Astrocyte (in vitro differentiated cells and primary cell): ENCODE measurements at regions not wholly inside any gene's neighbourhood (a gene's known extent, or its start where the extent isn't known, plus 50 kb on each side); places are given as distances from the start of the nearest gene placed in this dataset.

ENCODE experiments used
- DNase-seq: peaks from one replicate; pipeline ENCODE4 v3.0.0-alpha.2; 2010; ENCODE audit warnings: low read depth
- FAIRE-seq: peaks from 2 replicates; lab custom pipeline; 2011; peaks lifted over from hg19 to GRCh38; lab: Jason Lieb, UNC
- H2AFZ ChIP-seq: 2 replicates; pipeline ENCODE4 v1.6.0; 2012; ENCODE audit warnings: low read depth, low read length, inconsistent platforms
- H3K27ac ChIP-seq: 2 replicates; pipeline ENCODE4 v1.5.1; 2011; ENCODE audit warnings: low read depth, low read length, inconsistent platforms
- H3K27me3 ChIP-seq: 2 replicates; pipeline ENCODE4 v1.6.0; 2011; ENCODE audit warnings: low read length, inconsistent platforms; ENCODE audit not compliant: insufficient read depth
- H3K36me3 ChIP-seq: 2 replicates; pipeline ENCODE4 v1.5.1; 2011; ENCODE audit warnings: low read length, inconsistent platforms; ENCODE audit not compliant: insufficient read depth
- H3K4me1 ChIP-seq: 2 replicates; pipeline ENCODE4 v1.5.1; 2011; ENCODE audit warnings: low read length, inconsistent platforms; ENCODE audit not compliant: insufficient read depth
- H3K4me2 ChIP-seq: 2 replicates; pipeline ENCODE4 v1.6.0; 2012; ENCODE audit warnings: low read length, inconsistent platforms
- H3K4me3 ChIP-seq: 2 replicates; pipeline ENCODE4 v1.5.1; 2011; ENCODE audit warnings: low read depth, mild to moderate bottlenecking, low read length, inconsistent platforms; ENCODE audit not compliant: insufficient read depth
- H3K79me2 ChIP-seq: 2 replicates; pipeline ENCODE4 v1.6.0; 2012; ENCODE audit warnings: mild to moderate bottlenecking, low read length, inconsistent platforms; ENCODE audit not compliant: insufficient read depth
- H3K9ac ChIP-seq: 2 replicates; pipeline ENCODE4 v1.6.0; 2012; ENCODE audit warnings: mild to moderate bottlenecking, low read length, inconsistent platforms
- H3K9me3 ChIP-seq: 2 replicates; pipeline ENCODE4 v1.5.1; 2012; ENCODE audit warnings: low read depth, mild to moderate bottlenecking, low read length, inconsistent platforms; ENCODE audit not compliant: insufficient read depth
- H4K20me1 ChIP-seq: 2 replicates; pipeline ENCODE4 v1.6.0; 2012; ENCODE audit warnings: low read length, inconsistent platforms; ENCODE audit not compliant: insufficient read depth
- H3K27ac Mint-ChIP-seq: one replicate; pipeline ENCODE4 v1.8.0; 2021; ENCODE audit warnings: mild to moderate bottlenecking, mixed read lengths; ENCODE audit not compliant: unreplicated experiment
- H3K27me3 Mint-ChIP-seq: one replicate; pipeline ENCODE4 v1.8.0; 2021; ENCODE audit warnings: low read depth, mixed read lengths; ENCODE audit not compliant: unreplicated experiment
- H3K36me3 Mint-ChIP-seq: one replicate; pipeline ENCODE4 v1.8.0; 2021; ENCODE audit warnings: low read depth, mixed read lengths; ENCODE audit not compliant: unreplicated experiment
- H3K4me1 Mint-ChIP-seq: one replicate; pipeline ENCODE4 v1.8.0; 2021; ENCODE audit warnings: low read depth, mixed read lengths; ENCODE audit not compliant: unreplicated experiment
- H3K4me3 Mint-ChIP-seq: one replicate; pipeline ENCODE4 v1.8.0; 2021; ENCODE audit warnings: mild to moderate bottlenecking, moderate library complexity, mixed read lengths; ENCODE audit not compliant: unreplicated experiment
- H3K9me3 Mint-ChIP-seq: one replicate; pipeline ENCODE4 v1.8.0; 2021; ENCODE audit warnings: mild to moderate bottlenecking, mixed read lengths; ENCODE audit not compliant: unreplicated experiment
- EZH2 ChIP-seq: IDR thresholded peaks from 2 replicates; pipeline ENCODE4 v1.6.1; 2012; ENCODE audit warnings: mild to moderate bottlenecking, low read length, inconsistent platforms; ENCODE audit not compliant: insufficient read depth
- TF ChIP-seq, protein P1 (sequence below): IDR thresholded peaks from 2 replicates; pipeline ENCODE4 v1.5.1; 2011; ENCODE audit warnings: low read depth, mild to moderate bottlenecking, inconsistent platforms, low read length, moderate library complexity; ENCODE audit not compliant: insufficient read depth

- no peak overlapping the region for H3K27ac Mint-ChIP-seq
- H3K27me3 Mint-ChIP-seq: peaks cover 4% of the 10 kb centered on the region
- H3K4me1 Mint-ChIP-seq: no peaks in the 10 kb centered on the region
- H3K4me2 ChIP-seq: no peak overlapping the region
- H3K9me3 Mint-ChIP-seq: peaks cover 2% of the 10 kb centered on the region
- no peaks in the 10 kb centered on the region for H3K27me3 ChIP-seq
- H3K9me3 ChIP-seq: peaks cover 6% of the 10 kb centered on the region
- H3K4me3 Mint-ChIP-seq: no peak overlapping the region
- H3K4me3 ChIP-seq: no peak overlapping the region
- H3K36me3 Mint-ChIP-seq: no peaks in the 10 kb centered on the region
- FAIRE-seq (no peak), DNase-seq (no peak)
- no peak overlapping the region for H3K9ac ChIP-seq
- no peaks in the 10 kb centered on the region for H4K20me1 ChIP-seq
- no peaks in the 10 kb centered on the region for H3K4me1 ChIP-seq
- H3K79me2 ChIP-seq: no peaks in the 10 kb centered on the region
- H2AFZ ChIP-seq: no peak overlapping the region
- H3K36me3 ChIP-seq: no peaks in the 10 kb centered on the region
- no peak for TF ChIP-seq EZH2
- TF ChIP-seq, protein P1, sequence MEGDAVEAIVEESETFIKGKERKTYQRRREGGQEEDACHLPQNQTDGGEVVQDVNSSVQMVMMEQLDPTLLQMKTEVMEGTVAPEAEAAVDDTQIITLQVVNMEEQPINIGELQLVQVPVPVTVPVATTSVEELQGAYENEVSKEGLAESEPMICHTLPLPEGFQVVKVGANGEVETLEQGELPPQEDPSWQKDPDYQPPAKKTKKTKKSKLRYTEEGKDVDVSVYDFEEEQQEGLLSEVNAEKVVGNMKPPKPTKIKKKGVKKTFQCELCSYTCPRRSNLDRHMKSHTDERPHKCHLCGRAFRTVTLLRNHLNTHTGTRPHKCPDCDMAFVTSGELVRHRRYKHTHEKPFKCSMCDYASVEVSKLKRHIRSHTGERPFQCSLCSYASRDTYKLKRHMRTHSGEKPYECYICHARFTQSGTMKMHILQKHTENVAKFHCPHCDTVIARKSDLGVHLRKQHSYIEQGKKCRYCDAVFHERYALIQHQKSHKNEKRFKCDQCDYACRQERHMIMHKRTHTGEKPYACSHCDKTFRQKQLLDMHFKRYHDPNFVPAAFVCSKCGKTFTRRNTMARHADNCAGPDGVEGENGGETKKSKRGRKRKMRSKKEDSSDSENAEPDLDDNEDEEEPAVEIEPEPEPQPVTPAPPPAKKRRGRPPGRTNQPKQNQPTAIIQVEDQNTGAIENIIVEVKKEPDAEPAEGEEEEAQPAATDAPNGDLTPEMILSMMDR: no peak
- H3K27ac ChIP-seq: no peak overlapping the region
Observed at GRCh38 chr1:104468282-104468681, 718.6 kb downstream of the AMY1C start.

DNA sequence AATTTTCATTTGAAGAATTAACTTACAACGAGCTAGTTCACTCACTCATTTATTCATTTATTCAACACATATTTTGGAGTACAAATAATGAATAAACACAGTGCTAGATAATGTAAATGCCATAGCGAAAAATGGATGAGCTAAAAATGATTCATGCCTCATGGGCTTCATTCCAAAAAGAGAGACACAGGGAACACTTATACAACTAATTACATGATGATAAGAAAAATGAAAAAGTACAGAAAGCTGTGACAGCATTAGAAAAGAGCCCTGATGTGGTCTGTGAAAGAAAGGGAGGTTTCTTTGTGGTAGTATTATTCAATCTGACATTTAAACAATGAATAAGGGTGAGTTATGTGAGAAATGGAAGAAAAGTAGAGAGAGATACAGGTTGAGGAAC lies 726.4 kb downstream of the AMY1C start:
- no peaks in the 10 kb centered on the region for H4K20me1 ChIP-seq
- H3K4me3 ChIP-seq: no peak overlapping the region
- H3K4me2 ChIP-seq: no peak overlapping the region
- no peak overlapping the region for H2AFZ ChIP-seq
- peaks cover 7% of the 10 kb centered on the region for H3K27me3 Mint-ChIP-seq
- no peak overlapping the region for H3K27ac Mint-ChIP-seq
- no peaks in the 10 kb centered on the region for H3K36me3 Mint-ChIP-seq
- no peaks in the 10 kb centered on the region for H3K9me3 Mint-ChIP-seq
- H3K4me1 Mint-ChIP-seq: no peaks in the 10 kb centered on the region
- no peak overlapping the region for H3K27ac ChIP-seq
- H3K4me3 Mint-ChIP-seq: no peak overlapping the region
- no peaks in the 10 kb centered on the region for H3K36me3 ChIP-seq
- H3K9ac ChIP-seq: no peak overlapping the region
- no peaks in the 10 kb centered on the region for H3K4me1 ChIP-seq
- no peak for DNase-seq
- no peaks in the 10 kb centered on the region for H3K27me3 ChIP-seq
- H3K79me2 ChIP-seq: no peaks in the 10 kb centered on the region
- TF ChIP-seq EZH2: no peak
- TF ChIP-seq, protein P1: no peak
- peaks cover 6% of the 10 kb centered on the region for H3K9me3 ChIP-seq
- FAIRE-seq: no peak

GRCh38 chr1:104488296-104489015 lies 738.8 kb downstream of the AMY1C start:
- Mint-ChIP-seq H3K4me1 (no peaks in the 10 kb centered on the region), H3K36me3 (no peaks in the 10 kb centered on the region), H3K27ac (no peak overlapping the region), H3K27me3 (peaks cover 17% of the 10 kb centered on the region), H3K4me3 (no peak overlapping the region), H3K9me3 (no peaks in the 10 kb centered on the region)
- Histone ChIP-seq H3K4me2 (no peak overlapping the region), H3K36me3 (no peaks in the 10 kb centered on the region), H3K9ac (no peak overlapping the region), H4K20me1 (no peaks in the 10 kb centered on the region), H2AFZ (no peak overlapping the region), H3K27ac (no peak overlapping the region), H3K27me3 (no peaks in the 10 kb centered on the region), H3K9me3 (no peaks in the 10 kb centered on the region), H3K4me3 (no peak overlapping the region), H3K4me1 (no peaks in the 10 kb centered on the region), H3K79me2 (no peaks in the 10 kb centered on the region)
- no peak for FAIRE-seq
- no peak for DNase-seq
- TF ChIP-seq, protein P1: no peak
- TF ChIP-seq EZH2: no peak
